OCI-LY1 (cell line): ENCODE measurements at regions not wholly inside any gene's neighbourhood (a gene's known extent, or its start where the extent isn't known, plus 50 kb on each side); places are given as distances from the start of the nearest gene placed in this dataset.

Source experiments
- H2AFZ ChIP-seq: fragments of 200-600 bp; sonication (generic), shearing (Covaris generic); 2 replicates; pipeline ENCODE4 v1.6.0; 2014; ENCODE audit warnings: antibody characterized with exemption, mild to moderate bottlenecking, low read length
- H3F3A ChIP-seq: fragments of 200-600 bp; sonication (generic), shearing (Covaris generic); 2 replicates; pipeline ENCODE4 v1.6.0; 2014; ENCODE audit warnings: mild to moderate bottlenecking, antibody characterized with exemption, low read length, moderate library complexity; ENCODE audit not compliant: insufficient read depth
- H3K27ac ChIP-seq: fragments of 200-600 bp; sonication (generic); 2 replicates; pipeline ENCODE4 v1.5.1; 2014; ENCODE audit warnings: low read length, mixed run types, mild to moderate bottlenecking, low read depth; ENCODE audit not compliant: poor library complexity, severe bottlenecking
- H3K27me3 ChIP-seq: fragments of 200-600 bp; sonication (generic); 2 replicates; pipeline ENCODE4 v1.6.0; 2014; ENCODE audit warnings: antibody characterized with exemption, mild to moderate bottlenecking, low read length, moderate library complexity; ENCODE audit not compliant: insufficient read depth
- H3K36me3 ChIP-seq: fragments of 200-600 bp; sonication (generic); 2 replicates; pipeline ENCODE4 v1.6.1; 2014; ENCODE audit warnings: mild to moderate bottlenecking, antibody characterized with exemption, low read length, moderate library complexity, mixed read lengths; ENCODE audit not compliant: insufficient read depth
- H3K4me1 ChIP-seq: fragments of 200-600 bp; sonication (generic); 2 replicates; pipeline ENCODE4 v1.5.1; 2014; ENCODE audit warnings: mild to moderate bottlenecking, low read length, moderate library complexity; ENCODE audit not compliant: insufficient read depth, severe bottlenecking
- H3K4me2 ChIP-seq: fragments of 200-600 bp; sonication (generic), shearing (Covaris generic); 2 replicates; pipeline ENCODE4 v1.6.1; 2014; ENCODE audit warnings: low read length
- H3K4me3 ChIP-seq: fragments of 200-600 bp; sonication (generic); 2 replicates; pipeline ENCODE4 v1.5.1; 2014; ENCODE audit warnings: low read length, low read depth, mild to moderate bottlenecking, mixed read lengths; ENCODE audit not compliant: poor library complexity, severe bottlenecking
- H3K79me2 ChIP-seq: fragments of 200-600 bp; shearing (Covaris generic); 2 replicates; pipeline ENCODE4 v1.6.1; 2016; ENCODE audit warnings: mixed run types, low read length, mixed read lengths; ENCODE audit not compliant: insufficient read depth
- H3K9ac ChIP-seq: fragments of 200-600 bp; sonication (generic), shearing (Covaris generic); 2 replicates; pipeline ENCODE4 v1.6.1; 2014; ENCODE audit warnings: mild to moderate bottlenecking, low read length, mixed read lengths
- H3K9me2 ChIP-seq: fragments of 200-600 bp; sonication (generic), shearing (Covaris generic); 2 replicates; pipeline ENCODE4 v1.6.1; 2014; ENCODE audit warnings: low read depth, mild to moderate bottlenecking, low read length, mixed read lengths
- H3K9me3 ChIP-seq: fragments of 200-600 bp; shearing (Covaris generic); 2 replicates; pipeline ENCODE4 v1.6.1; 2014; ENCODE audit warnings: low read length, mixed read lengths
- H4K20me1 ChIP-seq: fragments of 200-600 bp; sonication (generic), shearing (Covaris generic); 2 replicates; pipeline ENCODE4 v1.6.0; 2016; ENCODE audit warnings: mild to moderate bottlenecking, low read length; ENCODE audit not compliant: insufficient read depth
- EZH2 ChIP-seq: fragments of 200-600 bp; sonication (generic), shearing (Covaris generic); IDR thresholded peaks from 2 replicates; pipeline ENCODE4 v1.8.0; 2017; ENCODE audit warnings: borderline replicate concordance, mixed run types, mild to moderate bottlenecking, antibody characterized with exemption, low read length, moderate library complexity, mixed read lengths
- TF ChIP-seq, protein P1 (sequence below): fragments of 200-600 bp; sonication (generic), shearing (Covaris generic); IDR thresholded peaks from 2 replicates; pipeline ENCODE4 v1.5.1; 2017; ENCODE audit warnings: mild to moderate bottlenecking, antibody characterized with exemption, low read length, moderate library complexity, mixed read lengths

GRCh38 chr9:23496489-23497136 is 329.4 kb downstream of the ELAVL2 start:
- Histone ChIP-seq H3K9me2 (no peaks in the 10 kb centered on the region), H3K9ac (no peak overlapping the region), H3K4me3 (no peak overlapping the region), H3K36me3 (no peaks in the 10 kb centered on the region), H4K20me1 (no peaks in the 10 kb centered on the region), H2AFZ (no peak overlapping the region), H3K79me2 (no peaks in the 10 kb centered on the region), H3K27ac (no peak overlapping the region), H3K4me2 (no peak overlapping the region), H3K27me3 (no peaks in the 10 kb centered on the region), H3K9me3 (no peaks in the 10 kb centered on the region), H3F3A (no peaks in the 10 kb centered on the region), H3K4me1 (no peaks in the 10 kb centered on the region)
- no peak for TF ChIP-seq EZH2
- TF ChIP-seq, protein P1, sequence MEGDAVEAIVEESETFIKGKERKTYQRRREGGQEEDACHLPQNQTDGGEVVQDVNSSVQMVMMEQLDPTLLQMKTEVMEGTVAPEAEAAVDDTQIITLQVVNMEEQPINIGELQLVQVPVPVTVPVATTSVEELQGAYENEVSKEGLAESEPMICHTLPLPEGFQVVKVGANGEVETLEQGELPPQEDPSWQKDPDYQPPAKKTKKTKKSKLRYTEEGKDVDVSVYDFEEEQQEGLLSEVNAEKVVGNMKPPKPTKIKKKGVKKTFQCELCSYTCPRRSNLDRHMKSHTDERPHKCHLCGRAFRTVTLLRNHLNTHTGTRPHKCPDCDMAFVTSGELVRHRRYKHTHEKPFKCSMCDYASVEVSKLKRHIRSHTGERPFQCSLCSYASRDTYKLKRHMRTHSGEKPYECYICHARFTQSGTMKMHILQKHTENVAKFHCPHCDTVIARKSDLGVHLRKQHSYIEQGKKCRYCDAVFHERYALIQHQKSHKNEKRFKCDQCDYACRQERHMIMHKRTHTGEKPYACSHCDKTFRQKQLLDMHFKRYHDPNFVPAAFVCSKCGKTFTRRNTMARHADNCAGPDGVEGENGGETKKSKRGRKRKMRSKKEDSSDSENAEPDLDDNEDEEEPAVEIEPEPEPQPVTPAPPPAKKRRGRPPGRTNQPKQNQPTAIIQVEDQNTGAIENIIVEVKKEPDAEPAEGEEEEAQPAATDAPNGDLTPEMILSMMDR, result no peak

DNA sequence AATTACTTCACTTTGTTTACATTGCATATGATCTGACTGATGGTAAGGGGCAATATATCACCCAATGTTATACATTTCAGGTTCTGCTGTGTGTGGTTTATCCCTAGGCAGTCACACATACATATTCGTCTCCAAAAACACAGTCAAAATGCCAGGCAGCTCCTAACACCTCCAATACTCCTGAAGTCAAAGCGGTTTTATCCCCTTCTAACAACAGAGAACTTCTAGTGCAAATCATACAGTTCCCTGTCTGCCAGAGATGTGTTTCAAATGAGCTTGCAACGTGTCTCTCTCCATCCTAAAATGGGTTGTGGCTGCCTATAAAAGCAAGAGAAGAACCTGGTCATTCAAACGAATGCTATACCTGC is 328.9 kb downstream of the ELAVL2 start:
- no peaks in the 10 kb centered on the region for H3K9me3 ChIP-seq
- H3K4me2 ChIP-seq, result no peak overlapping the region
- no peaks in the 10 kb centered on the region for H3K4me1 ChIP-seq
- H3K79me2 ChIP-seq, result no peaks in the 10 kb centered on the region
- H3F3A ChIP-seq, result no peaks in the 10 kb centered on the region
- H3K27me3 ChIP-seq, result no peaks in the 10 kb centered on the region
- TF ChIP-seq, protein P1, result no peak
- no peak for TF ChIP-seq EZH2
- no peak overlapping the region for H3K9ac ChIP-seq
- H4K20me1 ChIP-seq, result no peaks in the 10 kb centered on the region
- no peak overlapping the region for H3K4me3 ChIP-seq
- H2AFZ ChIP-seq, result no peak overlapping the region
- no peaks in the 10 kb centered on the region for H3K36me3 ChIP-seq
- H3K27ac ChIP-seq, result no peak overlapping the region
- H3K9me2 ChIP-seq, result no peaks in the 10 kb centered on the region

GRCh38 chr9:23502004-23502403 is 324.0 kb downstream of the ELAVL2 start:
- no peaks in the 10 kb centered on the region for H3K9me2 ChIP-seq
- no peak overlapping the region for H2AFZ ChIP-seq
- no peaks in the 10 kb centered on the region for H3K27me3 ChIP-seq
- H3K4me2 ChIP-seq, result no peak overlapping the region
- H3K79me2 ChIP-seq, result no peaks in the 10 kb centered on the region
- no peak overlapping the region for H3K9ac ChIP-seq
- no peaks in the 10 kb centered on the region for H3K4me1 ChIP-seq
- no peaks in the 10 kb centered on the region for H3F3A ChIP-seq
- H3K9me3 ChIP-seq, result peaks cover 4% of the 10 kb centered on the region; the same call in 1 of the 2 replicates
- no peaks in the 10 kb centered on the region for H3K36me3 ChIP-seq
- H3K27ac ChIP-seq, result no peak overlapping the region
- TF ChIP-seq, protein P1, result no peak
- TF ChIP-seq EZH2, result no peak
- no peak overlapping the region for H3K4me3 ChIP-seq
- no peaks in the 10 kb centered on the region for H4K20me1 ChIP-seq
